ENCODE measurements at regions not wholly inside any gene's neighbourhood (a gene's known extent, or its start where the extent isn't known, plus 50 kb on each side); places are given as distances from the start of the nearest gene placed in this dataset.

DNA sequence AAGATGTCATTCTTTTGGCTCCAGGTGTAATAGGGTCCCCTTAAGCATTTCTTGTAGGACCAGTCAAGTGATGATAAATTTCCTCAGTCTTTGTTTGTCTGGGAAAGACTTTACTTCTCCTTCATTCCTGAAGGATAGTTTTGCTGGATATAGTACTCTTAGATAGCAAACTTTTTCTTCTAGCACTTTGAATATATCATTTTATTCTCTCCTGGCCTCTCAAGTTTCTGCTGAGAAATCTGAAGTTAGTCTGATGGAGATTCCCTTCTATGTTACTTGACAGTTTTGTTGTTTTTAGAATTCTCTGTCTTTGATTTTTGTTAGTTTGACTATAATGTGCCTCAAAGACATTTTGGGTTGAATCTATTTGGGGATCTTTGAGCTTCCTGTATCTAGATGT, 181.2 kb upstream of the HES1 start:
- TF ChIP-seq CTCF (IDR thresholded peaks at IDR 0.05) (no peak), POLR2A (IDR thresholded peaks at IDR 0.05) (no peak)

All from esophagus squamous epithelium (tissue), 4 donors.